ENCODE measurements at regions not wholly inside any gene's neighbourhood (a gene's known extent, or its start where the extent isn't known, plus 50 kb on each side); places are given as distances from the start of the nearest gene placed in this dataset.

DNA sequence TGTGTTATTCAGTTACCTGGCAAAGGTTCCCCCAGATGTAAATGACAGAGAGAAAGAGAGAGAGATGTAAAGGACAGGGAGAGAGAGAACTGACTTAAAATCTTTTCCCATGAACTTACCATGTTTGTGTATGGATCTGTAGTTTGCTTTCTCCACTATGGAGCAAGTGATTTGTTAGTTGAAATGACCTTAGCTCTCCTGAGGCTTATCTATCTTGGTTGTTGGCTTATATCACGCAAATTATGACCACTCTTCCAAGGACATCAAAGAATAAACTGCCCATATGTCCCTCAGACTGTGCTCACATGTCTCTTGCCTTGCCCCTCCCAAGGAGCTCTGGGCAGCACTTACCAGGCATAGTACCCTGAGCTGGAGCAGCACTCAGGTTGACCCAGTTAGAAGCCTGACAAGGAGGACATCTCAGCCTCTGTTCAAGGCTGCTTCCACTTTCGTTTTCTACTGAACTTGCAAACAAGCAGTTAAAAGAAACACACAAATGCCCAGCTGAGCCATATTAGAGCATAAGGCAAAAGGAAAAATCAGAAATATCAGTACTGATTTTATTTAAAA is 95.3 kb upstream of the RCN1 start:
- Mint-ChIP-seq H3K4me1 (peaks cover 14 to 18% (median 17%) of the 10 kb centered on the region in 3 donors), H3K27me3 (peaks cover 10 to 16% of the 10 kb centered on the region in 2 donors), H3K36me3 (no peaks in the 10 kb centered on the region), H3K27ac (peak overlapping the region; percentile 61 to 82), H3K9me3 (no peaks in the 10 kb centered on the region), H3K4me3 (peak overlapping the region; percentile 57 to 65 (median 59))
- POLR2A ChIA-PET = no interaction called here
- ATAC-seq (replicated peaks in 1 of 4) (peak in 3 of 4 experiments; percentile 38 to 62 (median 41)), DNase-seq (peak in 1 of 35 experiments; percentile 38)
- H3K4me1 ChIP-seq (ENCODE audit: control insufficient read depth in 1 of 2, extremely low read depth in 1 of 2, insufficient read depth in 2 of 2, low read length in 2 of 2) = peaks cover 0 to 7% of the 10 kb centered on the region in 2 experiments
- 67% methylated on average over 1 of the region's 2 CpGs for WGBS (ENCODE audit: insufficient coverage)
- CTCF ChIA-PET = interaction anchor here in 1 of 2 donors (1.0 kb wide), 1 partner anchor 11 kb away, joined by 3 read pairs; no protein-coding TSS in a partner anchor
- peak overlapping the region; percentile 27 for H3K27ac ChIP-seq (ENCODE audit: low read length)
- no peaks in the 10 kb centered on the region for H3K36me3 ChIP-seq (ENCODE audit: control insufficient read depth in 2 of 2, extremely low read depth in 1 of 2, insufficient read depth in 1 of 2, low read length in 1 of 2)
- H3K9me3 ChIP-seq = no peaks in the 10 kb centered on the region
- H3K27me3 ChIP-seq (replicated peaks in 1 of 2; ENCODE audit: control insufficient read depth in 2 of 2, extremely low read depth in 1 of 2, insufficient read depth in 2 of 2, low read length in 1 of 2) = no peaks in the 10 kb centered on the region
- H3K4me3 ChIP-seq (ENCODE audit: control insufficient read depth in 1 of 2, extremely low read depth in 1 of 2, low read length in 1 of 2) = no peak overlapping the region

- Histone ChIP-seq H3K36me3 (ENCODE audit: control insufficient read depth in 2 of 2, extremely low read depth in 1 of 2, insufficient read depth in 1 of 2, low read length in 1 of 2) (no peaks in the 10 kb centered on the region), H3K9me3 (no peaks in the 10 kb centered on the region), H3K4me1 (ENCODE audit: control insufficient read depth in 1 of 2, extremely low read depth in 1 of 2, insufficient read depth in 2 of 2, low read length in 2 of 2) (peaks cover 0 to 7% of the 10 kb centered on the region in 2 experiments), H3K4me3 (ENCODE audit: control insufficient read depth in 1 of 2, extremely low read depth in 1 of 2, low read length in 1 of 2) (no peak overlapping the region), H3K27me3 (replicated peaks in 1 of 2; ENCODE audit: control insufficient read depth in 2 of 2, extremely low read depth in 1 of 2, insufficient read depth in 2 of 2, low read length in 1 of 2) (no peaks in the 10 kb centered on the region), H3K27ac (ENCODE audit: low read length) (no peak overlapping the region)
- peak overlapping the region in 1 of 2 donors; percentile 15 for H3K27ac Mint-ChIP-seq
- H3K9me3 Mint-ChIP-seq = no peaks in the 10 kb centered on the region
- DNase-seq (peak in 8 of 35 experiments; percentile 1 to 27 (median 6)), ATAC-seq (replicated peaks in 1 of 4) (peak in 1 of 4 experiments; percentile 19)
- H3K4me3 Mint-ChIP-seq = peak overlapping the region in 2 of 3 donors; percentile 59 to 65
- WGBS (ENCODE audit: insufficient coverage) = no CpG with 5 or more reads among the region's 7 CpGs
- no peaks in the 10 kb centered on the region for H3K36me3 Mint-ChIP-seq
- peaks cover 10 to 16% of the 10 kb centered on the region in 2 donors for H3K27me3 Mint-ChIP-seq
- POLR2A ChIA-PET = interaction anchor here in 1 of 2 donors (0.5 kb wide), 1 partner anchor 317 kb away, joined by 7 read pairs; no protein-coding TSS in a partner anchor
- CTCF ChIA-PET = interaction anchor here in 1 of 2 donors (1.0 kb wide), 1 partner anchor 12 kb away, joined by 3 read pairs; no protein-coding TSS in a partner anchor
- H3K4me1 Mint-ChIP-seq = peaks cover 14 to 18% (median 17%) of the 10 kb centered on the region in 3 donors
Observed at GRCh38 chr11:31995032-31995431, 95.8 kb upstream of the RCN1 start.

GRCh38 chr11:31987118-31988005 is 103.5 kb upstream of the RCN1 start:
- H3K36me3 Mint-ChIP-seq = no peaks in the 10 kb centered on the region
- Histone ChIP-seq H3K4me3 (ENCODE audit: control insufficient read depth in 1 of 2, extremely low read depth in 1 of 2, low read length in 1 of 2) (no peak overlapping the region), H3K9me3 (no peaks in the 10 kb centered on the region), H3K27ac (ENCODE audit: low read length) (no peak overlapping the region), H3K4me1 (ENCODE audit: control insufficient read depth in 1 of 2, extremely low read depth in 1 of 2, insufficient read depth in 2 of 2, low read length in 2 of 2) (peaks cover 0 to 3% of the 10 kb centered on the region in 2 experiments), H3K36me3 (ENCODE audit: control insufficient read depth in 2 of 2, extremely low read depth in 1 of 2, insufficient read depth in 1 of 2, low read length in 1 of 2) (no peaks in the 10 kb centered on the region), H3K27me3 (replicated peaks in 1 of 2; ENCODE audit: control insufficient read depth in 2 of 2, extremely low read depth in 1 of 2, insufficient read depth in 2 of 2, low read length in 1 of 2) (peaks cover 9 to 32% of the 10 kb centered on the region in 2 experiments)
- H3K4me1 Mint-ChIP-seq = peaks cover 0 to 6% (median 2%) of the 10 kb centered on the region in 3 donors
- no peak for ATAC-seq (replicated peaks in 1 of 4)
- H3K9me3 Mint-ChIP-seq = no peaks in the 10 kb centered on the region
- POLR2A ChIA-PET = no interaction called here
- no peak overlapping the region for H3K27ac Mint-ChIP-seq
- no peak overlapping the region for H3K4me3 Mint-ChIP-seq
- peaks cover 43 to 50% of the 10 kb centered on the region in 2 donors for H3K27me3 Mint-ChIP-seq
- 20% methylated on average over 58 of the region's 64 CpGs for WGBS (ENCODE audit: insufficient coverage)
- CTCF ChIA-PET = no interaction called here
- DNase-seq = no peak

DNA sequence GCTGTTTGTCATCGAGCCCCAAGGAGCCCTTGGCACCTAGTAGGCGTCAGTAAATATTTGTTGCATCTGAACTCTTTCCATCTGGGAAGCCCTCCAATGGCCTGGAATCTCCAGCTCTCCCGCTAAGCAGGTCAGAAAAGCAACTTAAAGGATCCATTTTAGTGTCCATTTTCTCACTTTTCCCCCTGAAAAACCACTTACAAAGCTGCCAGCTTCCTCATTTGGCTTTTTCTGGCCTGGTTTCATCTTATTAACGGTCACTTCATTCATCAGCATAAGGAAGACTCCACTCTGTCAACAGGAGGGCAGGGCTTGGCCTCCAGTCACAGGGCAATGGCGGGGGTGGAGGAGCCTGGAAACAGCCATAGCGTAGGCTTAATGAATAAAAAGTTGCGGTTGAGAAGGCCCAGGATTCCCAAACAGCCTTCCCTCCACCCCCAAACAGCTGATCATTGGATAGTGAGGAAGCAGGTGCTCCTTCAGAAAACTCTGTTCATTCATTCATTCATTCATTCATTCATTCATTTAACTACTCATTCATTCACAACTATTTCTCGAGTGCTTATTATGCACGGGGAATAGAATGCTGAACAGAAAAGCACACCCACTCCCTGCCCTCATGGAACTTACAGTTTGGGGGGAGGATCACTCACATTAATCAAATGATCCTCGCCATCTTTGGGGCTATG is 104.5 kb upstream of the RCN1 start:
- H3K4me3 Mint-ChIP-seq = peak overlapping the region in 1 of 3 donors; percentile 22
- H3K36me3 ChIP-seq (ENCODE audit: control insufficient read depth in 2 of 2, extremely low read depth in 1 of 2, insufficient read depth in 1 of 2, low read length in 1 of 2) = no peaks in the 10 kb centered on the region
- no peak overlapping the region for H3K27ac Mint-ChIP-seq
- peaks cover 9 to 34% of the 10 kb centered on the region in 2 experiments for H3K27me3 ChIP-seq (replicated peaks in 1 of 2; ENCODE audit: control insufficient read depth in 2 of 2, extremely low read depth in 1 of 2, insufficient read depth in 2 of 2, low read length in 1 of 2)
- CTCF ChIA-PET = interaction anchor here in 1 of 2 donors (1.1 kb wide), 1 partner anchor 12 kb away, joined by 3 read pairs; no protein-coding TSS in a partner anchor
- H3K27ac ChIP-seq (ENCODE audit: low read length) = no peak overlapping the region
- peaks cover 43 to 56% of the 10 kb centered on the region in 2 donors for H3K27me3 Mint-ChIP-seq
- POLR2A ChIA-PET = no interaction called here
- no peak for ATAC-seq (replicated peaks in 1 of 4)
- H3K4me1 ChIP-seq (ENCODE audit: control insufficient read depth in 1 of 2, extremely low read depth in 1 of 2, insufficient read depth in 2 of 2, low read length in 2 of 2) = peaks cover 0 to 3% of the 10 kb centered on the region in 2 experiments
- H3K4me3 ChIP-seq (ENCODE audit: control insufficient read depth in 1 of 2, extremely low read depth in 1 of 2, low read length in 1 of 2) = no peak overlapping the region
- H3K9me3 ChIP-seq = no peaks in the 10 kb centered on the region
- DNase-seq = no peak
- H3K4me1 Mint-ChIP-seq = peaks cover 0 to 6% (median 2%) of the 10 kb centered on the region in 3 donors
- WGBS (ENCODE audit: insufficient coverage) = 76% methylated on average over 6 of the region's 10 CpGs
- no peaks in the 10 kb centered on the region for H3K36me3 Mint-ChIP-seq
- H3K9me3 Mint-ChIP-seq = no peaks in the 10 kb centered on the region

GRCh38 chr11:31981457-31981856 is 109.4 kb upstream of the RCN1 start:
- peaks cover 0 to 11% (median 11%) of the 10 kb centered on the region in 3 donors for H3K9me3 Mint-ChIP-seq
- POLR2A ChIA-PET = no interaction called here
- no peak for DNase-seq
- H3K27me3 Mint-ChIP-seq = peaks cover 38 to 42% of the 10 kb centered on the region in 2 donors
- Histone ChIP-seq H3K9me3 (no peaks in the 10 kb centered on the region), H3K27ac (ENCODE audit: low read length) (no peak overlapping the region), H3K27me3 (replicated peaks in 1 of 2; ENCODE audit: control insufficient read depth in 2 of 2, extremely low read depth in 1 of 2, insufficient read depth in 2 of 2, low read length in 1 of 2) (peaks cover 0 to 21% of the 10 kb centered on the region in 2 experiments), H3K36me3 (ENCODE audit: control insufficient read depth in 2 of 2, extremely low read depth in 1 of 2, insufficient read depth in 1 of 2, low read length in 1 of 2) (no peaks in the 10 kb centered on the region), H3K4me1 (ENCODE audit: control insufficient read depth in 1 of 2, extremely low read depth in 1 of 2, insufficient read depth in 2 of 2, low read length in 2 of 2) (no peaks in the 10 kb centered on the region), H3K4me3 (ENCODE audit: control insufficient read depth in 1 of 2, extremely low read depth in 1 of 2, low read length in 1 of 2) (no peak overlapping the region)
- CTCF ChIA-PET = no interaction called here
- H3K4me1 Mint-ChIP-seq = no peaks in the 10 kb centered on the region
- no peak overlapping the region for H3K27ac Mint-ChIP-seq
- ATAC-seq (replicated peaks in 1 of 4) = no peak
- WGBS (ENCODE audit: insufficient coverage) = no CpG with 5 or more reads among the region's 1 CpG
- H3K36me3 Mint-ChIP-seq = no peaks in the 10 kb centered on the region
- H3K4me3 Mint-ChIP-seq = no peak overlapping the region

DNA sequence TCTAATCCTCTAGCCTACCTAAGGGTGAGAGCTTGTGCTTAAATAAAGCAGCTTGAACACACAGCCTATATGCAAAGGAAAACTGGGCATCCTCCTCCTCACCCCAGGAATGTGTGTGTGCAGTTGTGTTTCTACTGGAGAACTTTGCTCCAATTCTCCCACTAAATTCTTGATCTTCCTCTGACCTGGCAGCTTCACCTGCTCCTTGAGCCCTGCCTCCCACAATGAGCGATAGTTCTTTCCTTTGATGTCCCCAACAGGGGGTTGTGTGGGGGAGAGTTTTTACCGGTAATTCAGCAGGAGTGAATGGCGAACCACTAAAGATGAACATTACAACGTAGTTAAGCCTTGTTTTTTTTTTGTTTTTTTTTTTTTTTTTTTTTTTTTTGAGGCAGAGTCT is 113.5 kb upstream of the RCN1 start:
- ATAC-seq (replicated peaks in 1 of 4) = no peak
- H3K27ac ChIP-seq (ENCODE audit: low read length) = no peak overlapping the region
- H3K36me3 ChIP-seq (ENCODE audit: control insufficient read depth in 2 of 2, extremely low read depth in 1 of 2, insufficient read depth in 1 of 2, low read length in 1 of 2) = no peaks in the 10 kb centered on the region
- Mint-ChIP-seq H3K36me3 (no peaks in the 10 kb centered on the region), H3K9me3 (peaks cover 0 to 11% (median 11%) of the 10 kb centered on the region in 3 donors), H3K27me3 (peaks cover 38 to 42% of the 10 kb centered on the region in 2 donors), H3K4me1 (no peaks in the 10 kb centered on the region), H3K27ac (no peak overlapping the region), H3K4me3 (no peak overlapping the region)
- ChIA-PET CTCF (interaction anchor here in 1 of 2 donors (0.6 to 0.7 kb wide), 2 partner anchors 131 to 511 kb away, joined by 3 to 4 read pairs; no protein-coding TSS in a partner anchor), POLR2A (no interaction called here)
- peaks cover 0 to 9% of the 10 kb centered on the region in 2 experiments for H3K27me3 ChIP-seq (replicated peaks in 1 of 2; ENCODE audit: control insufficient read depth in 2 of 2, extremely low read depth in 1 of 2, insufficient read depth in 2 of 2, low read length in 1 of 2)
- H3K9me3 ChIP-seq = no peaks in the 10 kb centered on the region
- DNase-seq = no peak
- H3K4me3 ChIP-seq (ENCODE audit: control insufficient read depth in 1 of 2, extremely low read depth in 1 of 2, low read length in 1 of 2) = no peak overlapping the region
- no peaks in the 10 kb centered on the region for H3K4me1 ChIP-seq (ENCODE audit: control insufficient read depth in 1 of 2, extremely low read depth in 1 of 2, insufficient read depth in 2 of 2, low read length in 2 of 2)
- no CpG with 5 or more reads among the region's 4 CpGs for WGBS (ENCODE audit: insufficient coverage)

Data from T-cell (primary cell).